HG02798 (cell line): ENCODE measurements at regions not wholly inside any gene's neighbourhood (a gene's known extent, or its start where the extent isn't known, plus 50 kb on each side); places are given as distances from the start of the nearest gene placed in this dataset.

Experiments
- ATAC-seq: cut with Tn5 transposase; IDR thresholded peaks from one replicate; pipeline ENCODE4 v1.9.1; 2021; ENCODE audit warnings: mild to moderate bottlenecking; ENCODE audit not compliant: unreplicated experiment, poor library complexity

DNA sequence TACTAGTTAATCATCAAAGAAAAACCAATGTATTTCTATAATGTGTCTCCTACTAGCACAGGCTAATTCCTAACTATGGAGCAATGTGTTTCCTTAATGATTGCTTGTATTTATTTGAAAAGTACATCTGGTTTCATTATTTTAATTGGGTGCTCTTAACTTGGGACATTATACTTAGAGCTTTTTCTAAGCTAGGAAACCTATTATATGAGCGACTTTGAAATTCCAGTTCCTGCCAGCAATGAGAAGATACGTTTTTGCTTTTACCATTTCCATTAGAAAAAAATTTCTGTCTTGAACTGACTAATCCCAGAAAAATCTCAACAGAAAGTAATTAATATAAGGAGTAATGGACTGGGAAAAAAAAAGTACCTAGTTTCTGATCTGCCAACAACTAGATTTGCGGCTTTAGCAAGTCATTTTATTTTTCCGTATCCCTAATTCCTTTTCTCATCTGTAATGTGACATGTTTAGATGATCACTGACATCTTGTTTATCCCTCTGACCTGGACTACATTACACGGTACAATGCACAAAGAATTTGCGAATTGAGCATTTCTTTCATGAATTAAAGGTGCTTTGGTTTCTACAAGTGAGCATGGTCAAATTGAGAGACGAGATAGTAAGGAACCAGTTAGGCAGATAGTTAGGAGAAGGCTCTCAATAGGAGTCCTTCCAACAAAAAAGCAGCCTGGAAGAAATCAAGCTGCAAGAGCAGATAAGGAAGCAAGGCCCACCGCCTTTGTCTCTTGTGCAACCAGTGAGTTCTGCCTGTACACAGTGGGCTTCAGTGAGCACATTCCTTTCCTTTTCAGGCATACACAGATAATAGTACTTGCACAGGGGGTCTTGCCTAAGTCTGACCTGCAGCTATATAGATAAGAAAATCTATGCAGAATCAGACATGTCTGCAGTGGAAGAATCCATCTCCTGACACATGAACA is 1765.0 kb upstream of the FLRT2 start:
- ATAC-seq: no peak

DNA sequence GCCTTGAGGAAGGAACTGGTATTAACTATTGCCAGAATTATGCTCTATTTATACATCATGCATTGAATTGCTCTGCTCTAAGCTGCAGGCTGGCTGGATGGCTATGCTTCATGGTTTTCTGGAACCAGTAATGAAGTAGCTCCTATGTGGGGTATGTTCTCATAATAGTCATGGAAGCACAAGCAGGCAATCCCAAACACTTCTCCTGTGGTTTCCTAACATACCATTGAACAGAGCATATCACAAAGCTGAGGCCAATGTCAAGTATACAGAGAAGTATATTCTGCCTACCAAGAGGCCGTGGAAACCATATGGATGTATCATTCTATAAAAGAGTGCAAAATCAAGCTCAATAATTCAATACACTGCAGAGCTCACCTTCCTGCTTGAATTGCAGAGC is 1752.4 kb upstream of the FLRT2 start:
- ATAC-seq: no peak

DNA sequence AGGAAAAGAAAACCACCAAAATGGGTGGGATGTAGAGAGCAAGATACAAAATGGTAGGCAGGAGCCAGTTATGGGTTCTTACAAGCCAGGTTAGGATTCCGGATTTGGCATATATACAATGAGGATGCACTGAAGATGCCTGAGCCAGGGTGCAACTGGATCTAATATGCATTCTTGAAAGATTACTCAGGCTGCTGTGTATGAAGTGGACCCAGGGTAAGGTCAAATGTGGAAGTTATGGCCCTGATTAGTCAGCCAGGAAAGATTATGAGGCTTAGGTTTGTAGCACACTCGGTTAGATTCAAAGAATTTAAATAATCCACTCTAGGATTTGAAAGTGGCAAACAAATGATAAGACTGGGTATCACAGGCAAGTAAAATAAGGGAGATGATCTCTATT is 1750.7 kb upstream of the FLRT2 start:
- no peak for ATAC-seq

DNA sequence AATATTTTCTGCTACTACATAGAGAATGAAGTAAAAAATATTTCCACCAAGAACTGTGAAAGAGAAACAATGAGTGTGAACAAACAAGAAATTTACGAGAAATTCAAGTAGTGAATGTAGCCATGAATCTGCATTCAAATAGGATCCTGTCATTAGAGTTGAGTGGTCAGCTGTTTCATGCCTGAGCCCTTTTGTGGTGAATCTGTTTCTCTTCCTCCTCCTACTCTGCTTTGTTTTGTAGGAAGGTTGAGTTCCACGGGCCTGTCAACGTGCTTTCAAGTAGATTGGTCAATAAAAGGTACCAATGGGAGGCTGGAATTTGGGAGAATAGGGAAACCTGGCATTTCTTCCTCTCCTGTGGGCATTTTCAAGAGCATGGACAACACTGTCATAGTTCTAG is 1749.6 kb upstream of the FLRT2 start:
- no peak for ATAC-seq

DNA sequence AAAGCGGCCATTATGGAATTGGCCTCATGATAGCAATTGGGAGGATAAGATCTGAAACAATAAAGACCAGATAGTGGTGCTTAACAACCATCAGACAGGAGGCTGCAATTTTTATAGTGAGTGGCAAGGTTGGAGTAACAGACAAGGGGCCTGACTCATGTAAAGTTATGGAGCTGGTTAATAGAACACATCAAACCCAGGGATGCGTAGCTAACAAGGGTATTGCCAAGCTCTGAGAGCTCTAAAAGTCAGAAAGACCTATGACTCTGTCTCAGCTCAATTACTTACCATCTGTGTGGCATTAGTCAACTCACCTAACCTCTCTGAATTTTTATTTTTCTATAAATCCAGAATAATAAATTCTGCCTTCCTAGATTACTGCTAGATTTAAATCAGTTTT is 1731.5 kb upstream of the FLRT2 start:
- ATAC-seq: no peak

DNA sequence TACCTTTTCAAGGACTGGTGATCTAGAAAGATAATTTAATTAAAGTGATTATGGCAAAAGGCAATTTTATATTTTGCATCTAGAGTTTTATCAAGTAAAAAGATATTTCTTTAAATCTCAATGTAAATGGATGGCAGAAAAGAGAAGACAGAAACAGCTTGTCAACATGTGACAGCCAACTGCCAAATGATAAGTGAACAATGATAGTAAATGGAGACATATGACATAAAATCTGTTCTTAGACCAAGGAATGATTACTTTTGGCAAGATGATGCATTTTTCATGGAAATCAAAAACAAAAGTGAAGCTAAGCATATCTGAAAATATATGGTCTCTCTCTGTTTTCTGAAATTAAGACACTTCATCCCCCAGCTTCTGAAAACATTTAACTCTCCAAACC is 1730.7 kb upstream of the FLRT2 start:
- ATAC-seq: no peak

DNA sequence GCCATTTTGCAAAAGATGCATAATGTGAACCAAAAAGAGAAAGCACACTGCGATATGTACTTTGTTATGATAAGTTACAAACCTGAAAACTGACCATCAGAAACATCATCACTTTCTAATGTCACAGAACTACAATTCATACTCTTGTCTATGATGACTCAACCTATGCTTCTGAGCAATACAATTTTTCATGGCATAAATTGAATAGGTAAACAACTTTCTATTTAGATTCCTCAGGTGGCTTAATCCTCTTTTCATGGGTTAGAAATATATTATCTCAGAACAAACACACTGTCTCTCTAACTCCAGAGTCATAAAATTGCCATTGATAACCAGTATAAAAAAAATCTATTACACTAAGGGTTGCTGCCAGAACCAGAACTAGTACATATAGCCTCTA is 1715.0 kb upstream of the FLRT2 start:
- ATAC-seq: no peak

DNA sequence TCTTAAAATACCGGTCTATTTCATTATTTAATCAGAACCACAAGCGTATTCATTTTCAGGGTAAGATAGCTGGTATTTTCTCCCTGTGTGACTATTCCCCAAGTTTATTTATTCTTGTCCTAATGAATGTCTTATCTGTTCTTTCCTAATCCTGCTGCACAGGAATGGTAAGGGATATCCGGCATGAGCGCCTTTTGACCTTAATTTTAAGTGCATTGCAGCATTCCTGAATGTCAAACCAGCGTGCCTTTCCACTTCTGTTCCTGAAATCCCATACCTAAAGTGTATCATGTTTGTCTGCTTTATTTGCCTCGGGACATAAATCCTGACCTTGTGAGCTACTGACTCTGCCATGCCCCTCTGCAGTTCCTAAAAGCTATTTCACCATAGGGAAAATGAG is 1713.2 kb upstream of the FLRT2 start:
- ATAC-seq: no peak

DNA sequence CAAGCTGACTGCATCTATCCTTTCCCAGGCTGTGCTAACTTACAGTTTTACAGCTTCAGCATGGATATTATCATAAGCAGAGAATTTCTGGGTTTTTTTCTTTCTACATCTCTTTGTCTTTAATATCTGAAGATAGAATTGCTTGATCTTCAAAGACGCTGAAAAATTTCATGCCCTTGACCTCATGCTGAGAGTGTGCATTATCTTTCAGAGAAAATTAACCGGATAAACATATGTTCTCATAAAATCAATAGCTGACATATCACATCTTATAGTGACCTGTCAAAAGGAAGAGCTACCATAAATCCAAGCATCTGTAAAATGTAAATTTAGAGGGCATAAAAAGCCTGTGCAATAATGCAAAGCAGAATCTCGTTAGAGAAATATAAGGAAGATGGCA is 1704.1 kb upstream of the FLRT2 start:
- ATAC-seq: no peak

DNA sequence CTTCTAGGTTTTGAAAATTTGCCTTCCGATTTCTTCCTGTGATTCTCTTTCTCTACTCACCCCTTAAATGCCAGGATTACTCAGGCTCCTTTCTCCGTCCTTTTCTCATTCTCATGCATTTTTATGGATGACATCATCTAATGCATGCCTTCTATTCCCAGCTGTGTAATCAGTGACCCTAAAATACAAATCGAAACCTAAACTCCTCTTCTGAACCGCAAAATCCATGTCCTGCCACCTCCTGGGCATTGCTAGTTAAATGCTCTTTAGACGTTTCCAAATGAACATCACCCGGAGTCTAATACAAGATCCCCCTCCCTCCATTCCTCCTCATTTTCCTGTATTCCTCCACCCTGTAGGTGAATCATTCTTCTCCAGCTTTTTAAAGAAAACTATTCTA is 1703.1 kb upstream of the FLRT2 start:
- no peak for ATAC-seq

DNA sequence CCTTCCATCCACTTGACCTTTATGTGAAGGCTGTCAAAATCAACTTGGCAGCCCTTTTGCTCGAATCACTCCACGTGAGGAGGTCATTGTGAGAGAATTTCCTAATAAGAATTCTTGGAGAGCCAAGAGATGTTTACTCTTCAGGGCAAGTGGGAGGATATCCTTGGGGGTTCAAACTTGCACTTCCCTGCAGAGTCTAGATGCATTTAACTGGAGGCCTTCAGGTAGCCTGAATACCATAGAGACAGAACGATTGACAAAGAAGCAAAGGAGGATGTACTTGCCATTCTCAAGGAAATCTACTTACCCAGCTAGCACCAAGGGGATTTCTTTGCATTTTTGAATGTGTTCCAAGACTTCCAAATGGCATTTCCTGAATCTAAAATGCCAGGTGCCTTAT is 1702.6 kb upstream of the FLRT2 start:
- no peak for ATAC-seq

DNA sequence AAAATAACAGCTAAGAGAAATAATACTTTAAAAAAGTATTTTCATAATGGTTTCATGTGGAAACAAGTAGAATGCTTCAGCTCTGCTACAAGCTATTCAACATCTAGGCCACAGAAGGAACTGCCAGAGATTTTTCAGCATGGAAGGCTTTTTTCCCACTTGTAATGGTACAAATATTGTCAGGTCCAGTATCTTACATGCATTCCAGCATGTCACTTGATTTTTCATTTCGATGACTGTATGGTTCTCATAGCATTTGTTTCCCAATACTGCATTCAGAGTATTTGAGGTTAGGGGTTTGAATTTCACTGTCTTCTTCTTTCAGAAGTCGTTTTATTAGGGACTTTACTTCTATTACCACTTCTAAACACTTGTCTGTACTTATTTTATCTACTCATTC is 1701.5 kb upstream of the FLRT2 start:
- ATAC-seq: no peak

DNA sequence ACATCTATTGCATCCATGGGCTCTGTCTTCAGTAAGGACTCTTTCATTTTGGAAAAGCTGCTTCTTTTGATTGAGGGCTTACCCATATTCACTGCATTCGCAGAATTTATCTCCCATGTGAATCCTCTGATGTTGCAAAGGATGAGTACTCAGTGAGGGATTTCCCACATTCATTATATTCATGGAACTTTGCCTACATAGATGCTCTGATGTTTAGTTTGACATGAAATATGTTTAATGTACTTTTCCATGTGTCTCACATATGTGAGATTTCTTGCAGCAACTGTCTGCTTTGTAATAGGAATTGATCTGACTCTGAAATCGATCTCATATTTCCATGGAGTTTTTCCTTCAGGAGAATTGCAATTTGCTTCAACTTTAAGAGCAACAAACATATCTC is 1699.6 kb upstream of the FLRT2 start:
- ATAC-seq: no peak

DNA sequence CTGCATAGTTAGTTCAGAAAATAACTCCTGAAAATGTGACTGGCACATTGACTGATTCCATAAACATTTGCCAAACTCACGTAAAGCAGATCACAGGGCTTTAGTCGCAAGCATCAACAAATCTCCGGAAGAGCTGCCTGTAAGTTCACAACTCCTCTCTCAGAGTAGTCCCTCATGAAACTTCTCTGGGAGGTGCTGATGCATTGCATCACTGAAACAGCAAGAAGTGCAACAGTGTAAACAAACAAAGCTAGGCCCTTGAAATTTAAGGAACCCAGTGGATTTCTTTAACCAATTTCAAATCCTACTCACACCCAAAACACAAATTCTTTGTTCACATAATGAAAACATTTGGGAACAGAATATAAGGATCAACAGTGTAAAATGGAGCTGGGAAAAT is 1691.7 kb upstream of the FLRT2 start:
- ATAC-seq: no peak

DNA sequence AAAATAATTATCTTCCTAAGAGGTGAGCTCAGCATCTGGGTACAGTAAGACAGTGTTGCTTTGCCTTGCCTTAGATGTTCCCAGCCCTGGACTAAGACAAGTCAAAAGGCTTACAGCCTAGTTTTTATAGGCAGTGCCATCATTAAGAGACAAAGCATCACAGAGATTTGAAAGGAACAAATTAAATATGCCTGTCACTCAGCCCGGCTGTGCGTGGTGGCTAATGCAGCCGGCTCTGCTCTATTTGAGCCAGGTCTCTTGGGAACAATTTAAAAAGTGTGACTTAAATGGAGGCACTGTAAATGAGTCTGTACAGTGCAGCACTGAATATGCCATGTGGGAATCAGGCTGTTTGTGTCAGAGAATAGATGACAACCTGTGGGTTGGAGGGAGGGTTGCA is 1687.4 kb upstream of the FLRT2 start:
- ATAC-seq: no peak

DNA sequence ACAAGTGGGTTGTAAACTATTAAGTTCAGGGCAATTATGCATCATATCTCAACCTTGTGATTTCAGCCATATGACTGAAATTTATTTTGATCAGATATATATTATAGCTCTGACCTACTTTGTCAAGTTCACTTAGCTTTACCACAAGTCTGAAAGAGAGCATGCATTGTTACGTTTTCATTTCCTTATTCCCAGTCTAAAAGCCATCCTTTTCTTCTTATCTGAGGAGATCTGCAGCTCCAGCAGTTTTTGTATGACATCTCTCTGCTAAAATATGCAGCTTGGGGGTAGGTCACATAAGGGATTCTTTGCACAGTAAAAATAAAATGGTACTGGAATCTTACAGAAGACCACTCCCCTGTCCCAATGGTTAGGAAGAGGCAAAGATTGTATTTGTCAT is 1682.8 kb upstream of the FLRT2 start:
- ATAC-seq: no peak

DNA sequence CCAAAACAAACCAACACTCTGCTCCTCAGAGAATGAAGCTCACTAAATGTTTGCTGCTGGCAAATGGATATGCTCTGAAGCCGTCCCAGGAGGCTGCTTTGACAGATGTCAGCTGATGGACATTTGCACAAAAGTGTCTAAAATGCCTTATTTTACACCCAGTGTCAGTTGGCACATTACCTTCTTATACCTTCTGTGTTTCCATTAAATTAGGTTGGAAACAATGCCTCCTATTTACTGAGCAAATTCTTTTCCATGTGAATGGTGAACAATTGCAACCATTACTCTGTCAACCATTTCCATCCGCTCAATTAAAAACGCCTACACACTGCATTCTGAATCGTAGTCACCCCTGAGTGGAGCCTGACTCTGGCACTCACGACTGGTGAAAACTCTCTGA is 1679.9 kb upstream of the FLRT2 start:
- no peak for ATAC-seq

DNA sequence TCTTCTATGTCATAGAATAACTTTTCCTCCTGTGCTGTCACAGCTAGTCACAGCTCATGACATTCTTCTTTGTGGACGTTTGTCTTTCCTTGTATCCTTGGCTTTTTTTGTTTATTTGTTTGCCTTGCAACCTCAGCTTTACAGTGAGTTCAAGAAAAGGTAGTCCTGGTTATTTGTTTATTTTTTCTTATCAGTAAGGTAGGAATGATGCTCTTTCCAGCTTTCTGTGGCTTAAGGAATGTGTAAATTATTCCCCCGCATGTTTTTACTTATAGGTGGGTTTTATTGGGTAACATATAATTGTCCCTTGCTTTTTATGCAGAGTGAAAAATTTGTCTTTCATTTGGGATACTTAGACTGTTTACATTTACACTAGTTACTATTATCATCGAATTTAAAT is 1673.6 kb upstream of the FLRT2 start:
- no peak for ATAC-seq

DNA sequence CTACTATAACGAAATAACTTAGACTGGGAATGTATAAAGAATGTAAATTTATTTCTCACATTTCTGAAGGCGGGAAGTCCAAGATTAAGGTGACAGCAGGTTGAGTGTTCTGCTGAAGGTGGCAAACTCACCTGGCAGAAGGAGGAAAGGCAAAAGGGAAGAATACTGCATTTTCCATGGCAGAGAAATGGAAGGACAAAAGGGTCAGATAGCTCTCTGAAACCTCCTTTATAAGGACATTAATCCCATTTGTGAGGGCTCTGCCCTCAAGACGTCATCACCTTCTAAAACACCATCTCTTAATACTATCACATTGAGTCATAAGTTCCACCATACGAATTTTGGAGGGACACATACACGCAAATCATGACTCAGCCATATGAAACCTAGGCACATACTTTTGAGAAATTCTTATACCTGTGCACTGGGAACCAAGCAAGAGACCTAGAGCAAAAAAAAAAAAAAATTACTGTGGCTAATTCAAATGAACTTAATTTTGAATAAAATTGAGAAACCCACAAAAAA is 1669.3 kb upstream of the FLRT2 start:
- ATAC-seq: no peak

DNA sequence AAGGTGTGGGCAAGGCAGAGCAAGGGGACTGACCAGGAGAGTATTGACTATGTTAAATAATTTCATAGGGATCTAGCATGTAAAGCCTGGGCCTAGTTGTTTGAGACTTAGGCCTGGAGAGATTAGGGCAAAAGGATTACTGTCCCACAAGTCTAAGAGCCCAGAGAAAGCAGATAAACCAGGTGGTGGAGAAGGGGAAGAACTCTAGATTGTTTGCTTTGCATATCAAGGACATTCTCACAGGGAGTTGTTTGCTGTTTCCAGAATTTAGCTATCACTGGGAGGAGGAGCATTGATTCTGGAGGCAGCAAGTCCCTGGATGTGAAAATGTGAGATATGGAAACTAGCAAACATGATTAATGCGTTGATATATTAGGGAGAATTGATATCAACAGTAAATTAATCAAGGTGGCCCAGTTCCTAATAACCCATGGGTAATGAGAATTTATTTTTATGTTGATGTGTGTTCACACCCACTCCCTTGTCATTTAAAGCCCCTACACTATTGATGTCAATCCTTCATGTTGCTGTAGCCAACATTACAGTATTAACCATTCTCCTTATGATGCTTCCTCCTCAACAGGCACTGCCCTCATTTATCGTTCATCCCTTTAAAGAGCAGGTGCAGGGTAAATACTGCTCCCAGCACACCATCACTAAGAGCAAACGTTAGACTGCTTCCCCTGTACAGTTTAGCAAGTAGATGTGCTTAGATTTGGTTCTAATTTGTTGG is 1666.7 kb upstream of the FLRT2 start:
- ATAC-seq: no peak

DNA sequence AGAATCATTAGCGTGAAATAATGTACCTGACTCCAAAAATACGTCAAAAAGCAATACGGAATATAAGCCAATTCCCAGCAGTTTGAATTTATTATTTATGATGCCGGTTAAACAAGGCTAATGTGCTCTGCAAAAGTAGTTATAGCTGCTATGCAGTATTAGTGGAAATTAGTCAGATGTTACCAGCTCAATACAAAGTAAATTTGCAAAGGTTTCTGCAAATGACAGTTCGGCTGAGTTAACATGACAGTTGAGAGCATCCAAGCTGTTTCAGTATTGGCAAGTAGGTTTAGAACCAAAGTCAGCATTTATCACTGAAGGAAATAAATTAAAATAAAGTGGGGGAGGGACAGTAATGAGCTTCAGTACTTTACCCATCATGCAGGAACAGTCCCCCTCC is 1665.8 kb upstream of the FLRT2 start:
- ATAC-seq: no peak
